ENCODE measurements at regions not wholly inside any gene's neighbourhood (a gene's known extent, or its start where the extent isn't known, plus 50 kb on each side); places are given as distances from the start of the nearest gene placed in this dataset.
A peak's percentile ranks its signal among the peaks of the same experiment; 100 is the strongest.

DNA sequence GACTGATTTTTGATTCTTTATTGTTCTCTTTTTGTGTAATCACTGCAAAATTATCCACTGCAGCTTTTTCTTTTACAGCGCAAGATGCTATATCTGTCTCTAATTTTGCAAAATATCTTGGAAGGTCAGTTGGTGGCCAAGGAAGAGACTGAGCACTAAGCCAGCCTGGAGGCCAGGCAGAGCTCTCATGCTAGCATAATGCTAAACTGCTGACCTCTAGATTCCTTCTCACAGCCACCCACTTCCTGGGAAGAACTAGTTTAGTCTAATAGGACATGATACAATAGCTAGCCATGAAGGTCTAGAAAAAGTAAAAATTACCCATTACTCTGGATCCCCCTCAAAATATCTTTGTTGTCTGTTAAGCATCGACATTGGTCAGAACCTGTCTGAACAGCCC lies 227.2 kb upstream of the ARHGAP20 start:
- H3K4me3 Mint-ChIP-seq = no peak overlapping the region
- DNase-seq (ENCODE audit: low spot score in 2 of 2, unreplicated experiment in 2 of 2) = no peak
- peaks cover under 1% of the 10 kb centered on the region for H3K9me3 Mint-ChIP-seq
- no peaks in the 10 kb centered on the region for H3K36me3 Mint-ChIP-seq
- peaks cover 49% of the 10 kb centered on the region for H3K4me1 Mint-ChIP-seq
- no peaks in the 10 kb centered on the region for H3K27me3 Mint-ChIP-seq (ENCODE audit: low read depth)
- TF ChIP-seq, protein P1, sequence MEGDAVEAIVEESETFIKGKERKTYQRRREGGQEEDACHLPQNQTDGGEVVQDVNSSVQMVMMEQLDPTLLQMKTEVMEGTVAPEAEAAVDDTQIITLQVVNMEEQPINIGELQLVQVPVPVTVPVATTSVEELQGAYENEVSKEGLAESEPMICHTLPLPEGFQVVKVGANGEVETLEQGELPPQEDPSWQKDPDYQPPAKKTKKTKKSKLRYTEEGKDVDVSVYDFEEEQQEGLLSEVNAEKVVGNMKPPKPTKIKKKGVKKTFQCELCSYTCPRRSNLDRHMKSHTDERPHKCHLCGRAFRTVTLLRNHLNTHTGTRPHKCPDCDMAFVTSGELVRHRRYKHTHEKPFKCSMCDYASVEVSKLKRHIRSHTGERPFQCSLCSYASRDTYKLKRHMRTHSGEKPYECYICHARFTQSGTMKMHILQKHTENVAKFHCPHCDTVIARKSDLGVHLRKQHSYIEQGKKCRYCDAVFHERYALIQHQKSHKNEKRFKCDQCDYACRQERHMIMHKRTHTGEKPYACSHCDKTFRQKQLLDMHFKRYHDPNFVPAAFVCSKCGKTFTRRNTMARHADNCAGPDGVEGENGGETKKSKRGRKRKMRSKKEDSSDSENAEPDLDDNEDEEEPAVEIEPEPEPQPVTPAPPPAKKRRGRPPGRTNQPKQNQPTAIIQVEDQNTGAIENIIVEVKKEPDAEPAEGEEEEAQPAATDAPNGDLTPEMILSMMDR (IDR thresholded peaks at IDR 0.05; ENCODE audit: unreplicated experiment) = no peak
- H3K27ac Mint-ChIP-seq = peak overlapping the region; percentile 32

- Mint-ChIP-seq H3K9me3 (no peaks in the 10 kb centered on the region), H3K27ac (no peak overlapping the region), H3K4me1 (peaks cover 50% of the 10 kb centered on the region), H3K4me3 (no peak overlapping the region), H3K27me3 (ENCODE audit: low read depth) (no peaks in the 10 kb centered on the region), H3K36me3 (no peaks in the 10 kb centered on the region)
- TF ChIP-seq, protein P1 (IDR thresholded peaks at IDR 0.05; ENCODE audit: unreplicated experiment) = no peak
- no peak for DNase-seq (ENCODE audit: low spot score in 2 of 2, unreplicated experiment in 2 of 2)
These were observed 222.9 kb upstream of the ARHGAP20 start for GRCh38 chr11:110935018-110935640.

GRCh38 chr11:110929129-110929528 lies 216.9 kb upstream of the ARHGAP20 start:
- Mint-ChIP-seq H3K4me1 (peaks cover 9% of the 10 kb centered on the region), H3K27me3 (ENCODE audit: low read depth) (peaks cover 2% of the 10 kb centered on the region), H3K36me3 (no peaks in the 10 kb centered on the region), H3K9me3 (peaks cover 18% of the 10 kb centered on the region), H3K27ac (no peak overlapping the region), H3K4me3 (no peak overlapping the region)
- TF ChIP-seq, protein P1 (IDR thresholded peaks at IDR 0.05; ENCODE audit: unreplicated experiment) = no peak
- DNase-seq (ENCODE audit: low spot score in 2 of 2, unreplicated experiment in 2 of 2) = no peak

GRCh38 chr11:110928391-110928790 lies 216.2 kb upstream of the ARHGAP20 start:
- H3K9me3 Mint-ChIP-seq = peaks cover 18% of the 10 kb centered on the region
- H3K27ac Mint-ChIP-seq = no peak overlapping the region
- DNase-seq (ENCODE audit: low spot score in 2 of 2, unreplicated experiment in 2 of 2) = no peak
- H3K4me3 Mint-ChIP-seq = no peak overlapping the region
- TF ChIP-seq, protein P1 (IDR thresholded peaks at IDR 0.05; ENCODE audit: unreplicated experiment) = no peak
- peaks cover 13% of the 10 kb centered on the region for H3K4me1 Mint-ChIP-seq
- no peaks in the 10 kb centered on the region for H3K36me3 Mint-ChIP-seq
- H3K27me3 Mint-ChIP-seq (ENCODE audit: low read depth) = peaks cover 2% of the 10 kb centered on the region

GRCh38 chr11:110921742-110922521 lies 209.7 kb upstream of the ARHGAP20 start:
- peaks cover 31% of the 10 kb centered on the region for H3K4me1 Mint-ChIP-seq
- peaks cover 23% of the 10 kb centered on the region for H3K9me3 Mint-ChIP-seq
- no peak overlapping the region for H3K4me3 Mint-ChIP-seq
- TF ChIP-seq, protein P1 (IDR thresholded peaks at IDR 0.05; ENCODE audit: unreplicated experiment) = no peak
- no peaks in the 10 kb centered on the region for H3K36me3 Mint-ChIP-seq
- peak in 1 of 2 experiments; percentile 43 for DNase-seq (ENCODE audit: low spot score in 2 of 2, unreplicated experiment in 2 of 2)
- peaks cover 9% of the 10 kb centered on the region for H3K27me3 Mint-ChIP-seq (ENCODE audit: low read depth)
- H3K27ac Mint-ChIP-seq = peak overlapping the region; percentile 52

Data from mesothelial cell of epicardium (in vitro differentiated cells).